Colonic mucosa (tissue), 4 donors: ENCODE measurements at regions not wholly inside any gene's neighbourhood (a gene's known extent, or its start where the extent isn't known, plus 50 kb on each side); places are given as distances from the start of the nearest gene placed in this dataset.
"Not testable (repeated sequence)": the region's sequence is repeated elsewhere in the genome, so short reads cannot be mapped to it uniquely, and the experiment has no call there.

Source experiments
- DNase-seq: peaks from one replicate; pipeline ENCODE4 v3.0.0-alpha.2; 2020
- H3K27ac ChIP-seq: fragments of 200-600 bp; one replicate; pipeline ENCODE4 v1.8.0; 2021
- H3K27me3 ChIP-seq: fragments of 200-600 bp; one replicate; pipeline ENCODE4 v1.8.0; 2021
- H3K36me3 ChIP-seq: fragments of 200-600 bp; one replicate; pipeline ENCODE4 v1.8.0; 2021
- H3K4me1 ChIP-seq: fragments of 200-600 bp; one replicate; pipeline ENCODE4 v1.8.0; 2021; ENCODE audit warnings: mild to moderate bottlenecking
- H3K4me3 ChIP-seq: fragments of 200-600 bp; one replicate; pipeline ENCODE4 v1.8.0; 2021
- H3K9ac ChIP-seq, 2 donors: one replicate each; pipeline ENCODE4 v1.7.0; 2013; ENCODE audit warnings: control low read depth in 2 of 2, low read depth in 2 of 2, low read length in 2 of 2
- H3K9me3 ChIP-seq: fragments of 200-600 bp; one replicate; pipeline ENCODE4 v1.8.0; 2021
- intact Hi-C: fragments of 100-400 bp; cut with DNase I; formaldehyde crosslinking; loops from one replicate; pipeline ENCODE4 v1.14.1; 2022
- TF ChIP-seq, protein P1 (sequence below): fragments of 200-600 bp; IDR thresholded peaks from one replicate; pipeline ENCODE4 v1.8.0; 2022; ENCODE audit warnings: antibody characterized with exemption, mild to moderate bottlenecking
- donor health status: healthy.
- donor health status: DM: no; HTN: no; CAD: no.
- donor health status: DM: no; HTN: no; CAD: no.

- TF ChIP-seq, protein P1, sequence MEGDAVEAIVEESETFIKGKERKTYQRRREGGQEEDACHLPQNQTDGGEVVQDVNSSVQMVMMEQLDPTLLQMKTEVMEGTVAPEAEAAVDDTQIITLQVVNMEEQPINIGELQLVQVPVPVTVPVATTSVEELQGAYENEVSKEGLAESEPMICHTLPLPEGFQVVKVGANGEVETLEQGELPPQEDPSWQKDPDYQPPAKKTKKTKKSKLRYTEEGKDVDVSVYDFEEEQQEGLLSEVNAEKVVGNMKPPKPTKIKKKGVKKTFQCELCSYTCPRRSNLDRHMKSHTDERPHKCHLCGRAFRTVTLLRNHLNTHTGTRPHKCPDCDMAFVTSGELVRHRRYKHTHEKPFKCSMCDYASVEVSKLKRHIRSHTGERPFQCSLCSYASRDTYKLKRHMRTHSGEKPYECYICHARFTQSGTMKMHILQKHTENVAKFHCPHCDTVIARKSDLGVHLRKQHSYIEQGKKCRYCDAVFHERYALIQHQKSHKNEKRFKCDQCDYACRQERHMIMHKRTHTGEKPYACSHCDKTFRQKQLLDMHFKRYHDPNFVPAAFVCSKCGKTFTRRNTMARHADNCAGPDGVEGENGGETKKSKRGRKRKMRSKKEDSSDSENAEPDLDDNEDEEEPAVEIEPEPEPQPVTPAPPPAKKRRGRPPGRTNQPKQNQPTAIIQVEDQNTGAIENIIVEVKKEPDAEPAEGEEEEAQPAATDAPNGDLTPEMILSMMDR, result no peak
- Histone ChIP-seq H3K27me3 (no peaks in the 10 kb centered on the region), H3K9ac (no peak overlapping the region), H3K27ac (no peak overlapping the region), H3K4me1 (no peaks in the 10 kb centered on the region), H3K9me3 (no peaks in the 10 kb centered on the region), H3K36me3 (no peaks in the 10 kb centered on the region), H3K4me3 (no peak overlapping the region)
- intact Hi-C loops, result no loop called here
- no peak for DNase-seq
Measured at GRCh38 chr12:84411031-84411430, 501.6 kb downstream of the SLC6A15 start.

GRCh38 chr12:84408936-84409335 is 503.7 kb downstream of the SLC6A15 start:
- Histone ChIP-seq H3K4me3 (no peak overlapping the region), H3K36me3 (no peaks in the 10 kb centered on the region), H3K27ac (no peak overlapping the region), H3K4me1 (no peaks in the 10 kb centered on the region), H3K9me3 (no peaks in the 10 kb centered on the region), H3K9ac (no peak overlapping the region), H3K27me3 (no peaks in the 10 kb centered on the region)
- TF ChIP-seq, protein P1, result no peak
- DNase-seq, result no peak
- intact Hi-C loops, result no loop called here

DNA sequence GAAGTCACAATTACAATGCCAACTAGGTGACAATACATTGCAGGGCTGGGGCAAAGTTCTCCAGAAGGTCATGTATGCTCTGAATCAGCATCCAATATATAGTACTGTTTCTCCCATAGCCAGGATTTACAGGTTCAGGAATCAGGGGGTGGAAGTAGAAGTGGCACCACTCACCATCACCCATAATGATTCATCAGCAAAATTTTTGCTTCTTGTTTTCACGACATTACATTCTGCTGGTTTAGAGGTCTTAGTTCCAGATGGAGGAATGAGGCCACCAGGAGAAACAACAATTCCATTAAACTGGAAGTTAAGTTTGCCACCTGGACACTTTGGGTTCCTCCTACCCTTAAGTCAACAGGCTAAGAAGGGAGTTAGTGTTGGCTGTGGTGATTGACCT is 505.9 kb downstream of the SLC6A15 start:
- H3K4me1 ChIP-seq, H3K36me3 ChIP-seq, H3K27ac ChIP-seq, H3K27me3 ChIP-seq, DNase-seq, H3K9ac ChIP-seq, H3K9me3 ChIP-seq, H3K4me3 ChIP-seq, intact Hi-C loops: not testable (repeated sequence)

DNA sequence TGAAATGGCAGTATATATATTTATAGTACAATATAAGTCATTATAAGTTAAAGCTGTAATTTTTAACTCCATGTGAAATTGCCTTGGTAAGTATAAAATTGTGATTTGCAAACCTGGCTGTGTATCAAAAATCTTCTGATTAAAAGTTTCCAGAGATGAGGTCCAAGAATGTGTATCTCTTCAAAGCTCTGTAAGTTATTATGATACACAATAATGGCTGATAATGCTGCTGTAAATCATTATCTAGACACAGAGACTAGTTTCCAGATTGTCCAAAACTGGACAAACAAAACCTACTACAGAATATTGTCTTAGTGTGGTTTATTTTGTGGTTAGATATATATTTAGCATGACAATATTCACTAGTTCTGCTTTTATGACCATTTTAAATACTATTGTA is 514.8 kb downstream of the SLC6A15 start:
- H3K4me3 ChIP-seq, result no peak overlapping the region
- intact Hi-C loops, result no loop called here
- no peaks in the 10 kb centered on the region for H3K9me3 ChIP-seq
- H3K4me1 ChIP-seq, result no peaks in the 10 kb centered on the region
- H3K9ac ChIP-seq, result no peak overlapping the region
- no peak overlapping the region for H3K27ac ChIP-seq
- TF ChIP-seq, protein P1, result no peak
- no peak for DNase-seq
- no peaks in the 10 kb centered on the region for H3K27me3 ChIP-seq
- H3K36me3 ChIP-seq, result no peaks in the 10 kb centered on the region

DNA sequence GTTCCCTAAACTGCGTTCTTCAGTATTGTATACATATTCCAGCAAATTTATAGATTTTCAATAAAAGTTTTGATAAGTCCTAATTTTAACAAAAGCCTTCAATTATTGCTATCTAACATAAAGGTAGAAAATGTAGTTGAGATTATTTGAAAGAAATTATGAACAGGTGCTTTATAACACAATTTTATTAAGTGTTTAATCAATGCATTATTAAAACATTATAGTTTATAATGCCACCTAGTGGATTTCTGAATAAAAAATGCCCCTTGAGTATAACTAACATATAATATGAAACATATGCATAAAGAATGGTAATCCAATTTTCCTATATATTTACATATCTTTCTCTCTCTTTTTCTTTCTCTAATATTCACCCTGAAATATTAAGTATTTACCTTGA is 515.3 kb downstream of the SLC6A15 start:
- no peaks in the 10 kb centered on the region for H3K9me3 ChIP-seq
- DNase-seq, result no peak

GRCh38 chr12:84391176-84391575 is 521.4 kb downstream of the SLC6A15 start:
- DNase-seq, H3K9ac ChIP-seq, H3K9me3 ChIP-seq, H3K27me3 ChIP-seq, H3K27ac ChIP-seq, H3K4me3 ChIP-seq, intact Hi-C loops, H3K4me1 ChIP-seq, H3K36me3 ChIP-seq: not testable (repeated sequence)

More for the DNA sequence above, 515.3 kb downstream of the SLC6A15 start:
- no peaks in the 10 kb centered on the region for H3K36me3 ChIP-seq
- H3K4me3 ChIP-seq, result no peak overlapping the region
- no peaks in the 10 kb centered on the region for H3K27me3 ChIP-seq
- H3K4me1 ChIP-seq, result no peaks in the 10 kb centered on the region
- intact Hi-C loops, result no loop called here
- TF ChIP-seq, protein P1, result no peak
- no peak overlapping the region for H3K27ac ChIP-seq
- H3K9ac ChIP-seq, result no peak overlapping the region

GRCh38 chr12:84384384-84384783 is 528.2 kb downstream of the SLC6A15 start:
- Histone ChIP-seq H3K36me3 (no peaks in the 10 kb centered on the region), H3K27ac (no peak overlapping the region), H3K4me1 (no peaks in the 10 kb centered on the region), H3K9ac (no peak overlapping the region), H3K9me3 (no peaks in the 10 kb centered on the region), H3K27me3 (no peaks in the 10 kb centered on the region), H3K4me3 (no peak overlapping the region)
- TF ChIP-seq, protein P1, result no peak
- no peak for DNase-seq
- intact Hi-C loops, result no loop called here

GRCh38 chr12:84382486-84382885 is 530.1 kb downstream of the SLC6A15 start:
- H3K36me3 ChIP-seq, intact Hi-C loops, DNase-seq, H3K27me3 ChIP-seq, H3K27ac ChIP-seq, H3K9me3 ChIP-seq, H3K4me3 ChIP-seq, H3K9ac ChIP-seq, H3K4me1 ChIP-seq: not testable (repeated sequence)
